ENCODE measurements at regions not wholly inside any gene's neighbourhood (a gene's known extent, or its start where the extent isn't known, plus 50 kb on each side); places are given as distances from the start of the nearest gene placed in this dataset.

DNA sequence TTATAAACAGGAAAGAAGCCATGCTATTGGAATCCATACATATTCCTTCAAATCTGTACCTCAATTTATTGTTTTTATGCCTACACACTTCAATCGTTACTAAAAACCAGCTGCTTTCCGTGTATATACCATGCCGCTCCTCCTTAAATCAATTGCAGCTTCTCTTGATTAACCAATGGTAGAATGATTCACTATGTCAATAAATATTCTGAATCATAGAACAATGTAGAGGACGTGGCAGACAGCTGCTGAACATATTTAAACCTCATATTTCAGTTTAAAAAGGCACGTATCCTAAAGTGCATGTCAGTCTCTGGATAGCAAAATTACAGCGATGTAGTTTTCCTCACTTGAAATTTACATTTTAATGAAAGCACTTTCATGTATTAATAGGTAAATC, 100.4 kb downstream of the MRPL39 start:
- no peaks in the 10 kb centered on the region for H3K4me1 ChIP-seq (ENCODE audit: control insufficient read depth in 2 of 2, insufficient read depth in 2 of 2, low read length in 2 of 2)
- no peaks in the 10 kb centered on the region for H3K27me3 ChIP-seq (ENCODE audit: control insufficient read depth in 2 of 2, insufficient read depth in 2 of 2, low read length in 2 of 2)
- no peaks in the 10 kb centered on the region for H3K36me3 ChIP-seq (ENCODE audit: control insufficient read depth in 2 of 2, insufficient read depth in 2 of 2, low read length in 2 of 2)
- peaks cover 0 to 3% of the 10 kb centered on the region in 2 donors for H3K9me3 ChIP-seq (ENCODE audit: control insufficient read depth in 2 of 2, low read length in 2 of 2)
- H3K27ac ChIP-seq (ENCODE audit: low read depth in 2 of 2, low read length in 2 of 2) = no peak overlapping the region
- no peak overlapping the region for H3K9ac ChIP-seq (ENCODE audit: low read depth in 1 of 2, low read length in 2 of 2)
- H3K4me3 ChIP-seq (ENCODE audit: low read length in 2 of 2) = no peak overlapping the region

DNA sequence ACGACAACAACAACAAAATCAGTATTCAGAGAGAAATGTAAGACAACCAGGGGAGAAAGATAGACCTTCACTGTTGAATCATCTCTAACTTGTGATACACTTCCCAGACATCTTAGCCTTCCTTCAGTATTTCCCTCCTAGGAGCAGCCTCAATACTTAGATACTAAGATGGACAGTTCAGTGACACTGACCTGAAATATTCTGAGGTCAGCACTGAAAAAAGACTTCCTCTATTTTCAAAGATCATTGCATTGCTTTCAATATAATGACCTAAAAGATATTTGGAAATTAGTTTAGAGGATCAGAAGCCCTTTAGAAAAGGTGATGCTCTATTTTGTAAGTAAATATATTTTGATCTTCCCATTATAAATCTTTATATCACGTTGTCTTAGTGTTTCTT, 101.0 kb downstream of the MRPL39 start:
- H3K9ac ChIP-seq (ENCODE audit: low read depth in 1 of 2, low read length in 2 of 2) = no peak overlapping the region
- peaks cover 0 to 3% of the 10 kb centered on the region in 2 donors for H3K9me3 ChIP-seq (ENCODE audit: control insufficient read depth in 2 of 2, low read length in 2 of 2)

DNA sequence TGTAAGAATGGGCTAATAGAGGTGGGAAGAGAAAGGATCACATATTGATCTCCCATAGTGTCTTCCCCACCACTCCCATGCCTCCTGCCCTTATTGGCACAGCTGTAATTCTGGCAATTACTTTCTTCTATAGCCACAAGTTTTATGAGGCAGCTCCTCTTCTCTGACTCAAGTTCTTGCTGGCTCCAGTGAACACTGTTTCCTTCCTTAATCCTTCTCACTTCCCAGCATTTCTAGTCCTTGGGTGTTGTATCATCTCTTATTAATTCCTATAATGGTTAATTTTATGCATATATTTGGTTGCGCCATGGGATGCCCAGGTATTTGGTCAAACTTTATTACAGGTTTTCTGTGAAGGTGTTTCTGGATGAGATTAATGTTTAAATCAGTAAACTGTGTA, 103.3 kb downstream of the MRPL39 start:
- no peak overlapping the region for H3K9ac ChIP-seq (ENCODE audit: low read depth in 1 of 2, low read length in 2 of 2)
- no peaks in the 10 kb centered on the region for H3K4me1 ChIP-seq (ENCODE audit: control insufficient read depth in 2 of 2, insufficient read depth in 2 of 2, low read length in 2 of 2)
- H3K27ac ChIP-seq (ENCODE audit: low read depth in 2 of 2, low read length in 2 of 2) = no peak overlapping the region
- no peak overlapping the region for H3K4me3 ChIP-seq (ENCODE audit: low read length in 2 of 2)
- no peaks in the 10 kb centered on the region for H3K36me3 ChIP-seq (ENCODE audit: control insufficient read depth in 2 of 2, insufficient read depth in 2 of 2, low read length in 2 of 2)
- H3K9me3 ChIP-seq (ENCODE audit: control insufficient read depth in 2 of 2, low read length in 2 of 2) = peaks cover 0 to 3% of the 10 kb centered on the region in 2 donors
- H3K27me3 ChIP-seq (ENCODE audit: control insufficient read depth in 2 of 2, insufficient read depth in 2 of 2, low read length in 2 of 2) = no peaks in the 10 kb centered on the region

More for the DNA sequence above, 101.0 kb downstream of the MRPL39 start:
- no peaks in the 10 kb centered on the region for H3K36me3 ChIP-seq (ENCODE audit: control insufficient read depth in 2 of 2, insufficient read depth in 2 of 2, low read length in 2 of 2)
- H3K27me3 ChIP-seq (ENCODE audit: control insufficient read depth in 2 of 2, insufficient read depth in 2 of 2, low read length in 2 of 2) = no peaks in the 10 kb centered on the region
- H3K4me3 ChIP-seq (ENCODE audit: low read length in 2 of 2) = no peak overlapping the region
- H3K4me1 ChIP-seq (ENCODE audit: control insufficient read depth in 2 of 2, insufficient read depth in 2 of 2, low read length in 2 of 2) = no peaks in the 10 kb centered on the region
- no peak overlapping the region for H3K27ac ChIP-seq (ENCODE audit: low read depth in 2 of 2, low read length in 2 of 2)

DNA sequence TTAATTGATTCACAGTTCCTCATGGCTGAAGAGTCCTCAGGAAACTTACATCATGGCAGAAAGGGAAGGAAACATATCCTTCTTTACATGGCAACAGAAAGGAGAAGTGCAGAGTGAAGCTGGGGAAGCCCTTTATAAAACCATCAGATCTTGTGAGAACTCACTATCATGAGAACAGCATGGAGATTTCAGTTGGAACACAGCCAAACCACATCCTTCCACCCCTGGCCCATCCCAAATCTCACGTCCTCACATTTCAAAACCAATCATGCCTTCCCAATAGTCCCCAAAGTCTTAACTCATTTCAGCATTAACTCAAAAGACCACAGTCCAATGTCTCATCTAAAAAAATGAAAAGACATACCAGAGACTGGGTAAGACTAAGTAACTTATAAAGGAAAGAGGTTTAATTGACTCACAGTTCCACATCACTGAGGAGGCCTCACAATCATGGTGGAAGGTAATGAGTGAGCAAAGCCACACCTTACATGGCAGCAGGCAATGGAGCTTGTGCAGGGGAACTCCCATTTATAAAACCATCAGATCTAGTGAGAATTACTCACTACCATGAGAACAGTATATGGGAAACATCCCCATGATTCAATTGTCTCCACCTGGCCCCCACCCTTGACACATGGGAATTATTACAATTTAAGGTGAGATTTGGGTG, 105.2 kb downstream of the MRPL39 start:
- Histone ChIP-seq H3K9ac (ENCODE audit: low read depth in 1 of 2, low read length in 2 of 2) (no peak overlapping the region), H3K27me3 (ENCODE audit: control insufficient read depth in 2 of 2, insufficient read depth in 2 of 2, low read length in 2 of 2) (no peaks in the 10 kb centered on the region), H3K9me3 (ENCODE audit: control insufficient read depth in 2 of 2, low read length in 2 of 2) (peaks cover 0 to 3% of the 10 kb centered on the region in 2 donors), H3K36me3 (ENCODE audit: control insufficient read depth in 2 of 2, insufficient read depth in 2 of 2, low read length in 2 of 2) (no peaks in the 10 kb centered on the region), H3K27ac (ENCODE audit: low read depth in 2 of 2, low read length in 2 of 2) (no peak overlapping the region), H3K4me1 (ENCODE audit: control insufficient read depth in 2 of 2, insufficient read depth in 2 of 2, low read length in 2 of 2) (no peaks in the 10 kb centered on the region), H3K4me3 (ENCODE audit: low read length in 2 of 2) (no peak overlapping the region)

DNA sequence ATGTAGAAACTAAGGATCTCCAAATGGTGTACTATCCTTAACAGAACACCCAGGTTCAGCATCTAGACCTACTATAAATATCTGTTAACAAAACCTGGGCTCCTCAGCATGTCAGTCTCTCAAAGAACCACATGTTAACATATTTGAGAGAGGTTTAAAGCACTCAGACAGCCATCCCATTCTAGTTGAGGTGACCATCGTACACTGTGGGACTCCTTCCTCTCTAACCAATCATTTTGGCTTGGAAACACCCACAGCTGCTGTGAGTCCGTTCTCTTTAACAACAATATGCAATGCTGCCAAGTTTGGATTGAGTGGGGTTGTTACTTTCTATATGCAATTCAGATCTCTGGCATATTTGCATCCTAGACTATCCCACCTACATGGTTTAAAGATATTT, 105.8 kb downstream of the MRPL39 start:
- no peak overlapping the region for H3K27ac ChIP-seq (ENCODE audit: low read depth in 2 of 2, low read length in 2 of 2)
- H3K4me3 ChIP-seq (ENCODE audit: low read length in 2 of 2) = no peak overlapping the region
- H3K36me3 ChIP-seq (ENCODE audit: control insufficient read depth in 2 of 2, insufficient read depth in 2 of 2, low read length in 2 of 2) = no peaks in the 10 kb centered on the region
- H3K9ac ChIP-seq (ENCODE audit: low read depth in 1 of 2, low read length in 2 of 2) = no peak overlapping the region
- H3K9me3 ChIP-seq (ENCODE audit: control insufficient read depth in 2 of 2, low read length in 2 of 2) = peaks cover 0 to 3% of the 10 kb centered on the region in 2 donors
- no peaks in the 10 kb centered on the region for H3K4me1 ChIP-seq (ENCODE audit: control insufficient read depth in 2 of 2, insufficient read depth in 2 of 2, low read length in 2 of 2)
- no peaks in the 10 kb centered on the region for H3K27me3 ChIP-seq (ENCODE audit: control insufficient read depth in 2 of 2, insufficient read depth in 2 of 2, low read length in 2 of 2)

DNA sequence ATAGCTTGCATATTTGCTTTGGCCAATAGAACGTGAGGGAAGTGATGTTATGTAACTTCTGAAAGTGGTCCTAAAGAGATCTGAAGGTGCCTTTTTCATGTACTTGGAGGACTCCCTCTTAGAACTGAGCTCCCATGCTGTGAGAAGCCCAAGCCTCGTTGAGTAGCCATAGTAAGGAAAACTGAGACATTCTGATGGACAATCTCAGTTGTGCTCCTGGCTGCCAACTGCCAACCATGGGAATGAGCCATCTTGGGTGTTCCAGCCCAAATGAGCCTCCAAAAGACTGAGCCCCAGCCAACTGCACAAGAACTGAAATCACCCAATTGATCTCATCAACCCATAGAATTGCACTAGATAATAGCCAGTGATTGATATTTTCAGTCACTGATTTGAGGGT, 106.7 kb downstream of the MRPL39 start:
- Histone ChIP-seq H3K4me1 (ENCODE audit: control insufficient read depth in 2 of 2, insufficient read depth in 2 of 2, low read length in 2 of 2) (no peaks in the 10 kb centered on the region), H3K4me3 (ENCODE audit: low read length in 2 of 2) (no peak overlapping the region), H3K36me3 (ENCODE audit: control insufficient read depth in 2 of 2, insufficient read depth in 2 of 2, low read length in 2 of 2) (no peaks in the 10 kb centered on the region), H3K27ac (ENCODE audit: low read depth in 2 of 2, low read length in 2 of 2) (no peak overlapping the region), H3K9ac (ENCODE audit: low read depth in 1 of 2, low read length in 2 of 2) (no peak overlapping the region), H3K27me3 (ENCODE audit: control insufficient read depth in 2 of 2, insufficient read depth in 2 of 2, low read length in 2 of 2) (no peaks in the 10 kb centered on the region), H3K9me3 (ENCODE audit: control insufficient read depth in 2 of 2, low read length in 2 of 2) (peaks cover 0 to 3% of the 10 kb centered on the region in 2 donors)

DNA sequence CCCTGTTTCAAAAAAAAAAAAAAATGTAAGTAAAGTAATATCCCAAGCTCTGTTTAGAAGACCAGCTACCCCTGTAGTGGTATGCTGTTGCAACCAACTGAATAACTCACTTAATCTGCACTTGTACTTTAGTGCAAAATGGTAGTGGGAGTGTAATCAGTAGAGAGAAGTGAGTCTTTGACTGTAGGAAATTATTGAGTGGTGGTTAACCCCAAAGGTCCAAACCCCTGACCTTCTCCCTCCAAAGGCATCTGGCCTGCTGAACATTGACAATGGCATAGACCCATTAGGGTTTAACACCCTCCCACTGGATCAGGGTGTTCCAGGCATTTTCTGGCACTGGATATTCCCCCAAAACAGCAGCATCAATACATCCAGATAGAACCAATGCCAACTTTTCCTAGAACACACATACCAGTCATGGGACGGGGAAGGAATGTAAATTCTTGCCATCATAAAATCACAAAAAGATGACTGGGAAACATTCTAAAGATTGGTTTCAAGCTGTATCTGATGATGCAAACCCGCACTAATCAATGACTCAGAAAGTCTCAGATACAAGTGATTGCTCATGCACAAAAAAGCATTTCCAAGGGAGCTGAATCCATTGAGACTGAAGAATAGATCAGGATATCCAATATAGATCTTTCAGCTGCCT, 110.3 kb downstream of the MRPL39 start:
- Histone ChIP-seq H3K4me1 (ENCODE audit: control insufficient read depth in 2 of 2, insufficient read depth in 2 of 2, low read length in 2 of 2) (no peaks in the 10 kb centered on the region), H3K9me3 (ENCODE audit: control insufficient read depth in 2 of 2, low read length in 2 of 2) (no peaks in the 10 kb centered on the region), H3K36me3 (ENCODE audit: control insufficient read depth in 2 of 2, insufficient read depth in 2 of 2, low read length in 2 of 2) (no peaks in the 10 kb centered on the region), H3K27me3 (ENCODE audit: control insufficient read depth in 2 of 2, insufficient read depth in 2 of 2, low read length in 2 of 2) (no peaks in the 10 kb centered on the region), H3K27ac (ENCODE audit: low read depth in 2 of 2, low read length in 2 of 2) (no peak overlapping the region), H3K9ac (ENCODE audit: low read depth in 1 of 2, low read length in 2 of 2) (no peak overlapping the region), H3K4me3 (ENCODE audit: low read length in 2 of 2) (no peak overlapping the region)

DNA sequence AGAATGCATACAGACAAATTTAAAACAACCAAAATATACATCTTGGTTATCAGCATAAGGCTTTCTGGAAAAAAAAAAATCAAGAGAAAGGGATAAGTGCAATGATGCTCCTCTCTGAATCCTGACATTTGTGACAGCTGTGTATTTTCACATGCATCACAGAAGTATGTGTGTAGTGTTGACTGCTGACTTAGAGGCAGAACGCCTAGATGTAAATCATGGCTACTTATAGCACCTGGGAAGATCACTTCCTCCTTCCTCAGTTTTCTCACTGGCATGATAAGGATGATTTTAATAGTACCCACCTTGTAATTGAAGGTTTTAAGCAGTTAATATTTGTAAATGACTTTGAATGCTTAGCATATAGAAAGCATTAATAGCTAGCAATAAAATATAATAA, 112.5 kb downstream of the MRPL39 start:
- no peaks in the 10 kb centered on the region for H3K4me1 ChIP-seq (ENCODE audit: control insufficient read depth in 2 of 2, insufficient read depth in 2 of 2, low read length in 2 of 2)
- no peak overlapping the region for H3K4me3 ChIP-seq (ENCODE audit: low read length in 2 of 2)
- no peak overlapping the region for H3K9ac ChIP-seq (ENCODE audit: low read depth in 1 of 2, low read length in 2 of 2)
- H3K27ac ChIP-seq (ENCODE audit: low read depth in 2 of 2, low read length in 2 of 2) = no peak overlapping the region
- H3K27me3 ChIP-seq (ENCODE audit: control insufficient read depth in 2 of 2, insufficient read depth in 2 of 2, low read length in 2 of 2) = no peaks in the 10 kb centered on the region
- no peaks in the 10 kb centered on the region for H3K36me3 ChIP-seq (ENCODE audit: control insufficient read depth in 2 of 2, insufficient read depth in 2 of 2, low read length in 2 of 2)
- no peaks in the 10 kb centered on the region for H3K9me3 ChIP-seq (ENCODE audit: control insufficient read depth in 2 of 2, low read length in 2 of 2)

DNA sequence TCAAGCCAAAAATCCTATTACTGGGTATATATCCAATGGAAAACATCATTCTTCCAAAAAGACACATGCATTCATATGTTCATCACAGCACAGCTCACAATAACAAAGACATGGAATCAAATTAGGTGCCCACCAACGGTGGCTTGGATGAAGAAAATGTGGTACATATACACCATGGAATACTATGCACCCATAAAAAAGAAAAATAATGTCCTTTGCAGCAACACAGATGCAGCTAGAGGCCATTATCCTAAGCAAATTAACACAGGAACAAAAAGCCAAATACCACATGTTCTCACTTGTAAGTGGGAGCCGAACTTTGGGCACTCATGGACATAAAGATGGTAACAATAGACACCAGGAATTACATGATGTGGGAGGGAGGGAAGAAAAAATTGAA, 113.6 kb downstream of the MRPL39 start:
- no peaks in the 10 kb centered on the region for H3K9me3 ChIP-seq (ENCODE audit: control insufficient read depth in 2 of 2, low read length in 2 of 2)
- H3K9ac ChIP-seq (ENCODE audit: low read depth in 1 of 2, low read length in 2 of 2) = no peak overlapping the region

DNA sequence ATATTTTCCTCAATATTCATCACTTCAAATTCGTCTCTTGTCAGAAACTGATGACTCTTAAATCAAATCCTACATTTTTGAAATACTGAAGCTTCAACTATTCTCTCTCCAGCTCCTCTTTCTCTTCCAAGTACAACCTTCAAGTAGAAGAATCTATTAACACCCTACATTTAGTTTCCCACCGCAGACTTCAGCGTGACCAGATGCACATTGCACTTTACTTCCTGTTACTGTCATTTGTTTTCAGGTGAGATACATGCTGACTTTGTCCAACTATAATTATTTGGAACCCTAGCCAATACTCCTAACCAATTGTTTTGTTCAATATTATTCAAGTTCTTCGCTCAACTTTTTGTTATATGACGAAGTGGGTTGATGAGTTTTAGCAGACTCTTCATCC, 116.0 kb downstream of the MRPL39 start:
- Histone ChIP-seq H3K36me3 (ENCODE audit: control insufficient read depth in 2 of 2, insufficient read depth in 2 of 2, low read length in 2 of 2) (no peaks in the 10 kb centered on the region), H3K9me3 (ENCODE audit: control insufficient read depth in 2 of 2, low read length in 2 of 2) (no peaks in the 10 kb centered on the region), H3K9ac (ENCODE audit: low read depth in 1 of 2, low read length in 2 of 2) (no peak overlapping the region), H3K4me3 (ENCODE audit: low read length in 2 of 2) (no peak overlapping the region), H3K27ac (ENCODE audit: low read depth in 2 of 2, low read length in 2 of 2) (no peak overlapping the region), H3K27me3 (ENCODE audit: control insufficient read depth in 2 of 2, insufficient read depth in 2 of 2, low read length in 2 of 2) (no peaks in the 10 kb centered on the region), H3K4me1 (ENCODE audit: control insufficient read depth in 2 of 2, insufficient read depth in 2 of 2, low read length in 2 of 2) (no peaks in the 10 kb centered on the region)

More for the DNA sequence above, 113.6 kb downstream of the MRPL39 start:
- H3K4me3 ChIP-seq (ENCODE audit: low read length in 2 of 2) = no peak overlapping the region
- no peak overlapping the region for H3K27ac ChIP-seq (ENCODE audit: low read depth in 2 of 2, low read length in 2 of 2)
- H3K36me3 ChIP-seq (ENCODE audit: control insufficient read depth in 2 of 2, insufficient read depth in 2 of 2, low read length in 2 of 2) = no peaks in the 10 kb centered on the region
- H3K4me1 ChIP-seq (ENCODE audit: control insufficient read depth in 2 of 2, insufficient read depth in 2 of 2, low read length in 2 of 2) = no peaks in the 10 kb centered on the region
- no peaks in the 10 kb centered on the region for H3K27me3 ChIP-seq (ENCODE audit: control insufficient read depth in 2 of 2, insufficient read depth in 2 of 2, low read length in 2 of 2)
